ENCODE measurements at regions not wholly inside any gene's neighbourhood (a gene's known extent, or its start where the extent isn't known, plus 50 kb on each side); places are given as distances from the start of the nearest gene placed in this dataset.

DNA sequence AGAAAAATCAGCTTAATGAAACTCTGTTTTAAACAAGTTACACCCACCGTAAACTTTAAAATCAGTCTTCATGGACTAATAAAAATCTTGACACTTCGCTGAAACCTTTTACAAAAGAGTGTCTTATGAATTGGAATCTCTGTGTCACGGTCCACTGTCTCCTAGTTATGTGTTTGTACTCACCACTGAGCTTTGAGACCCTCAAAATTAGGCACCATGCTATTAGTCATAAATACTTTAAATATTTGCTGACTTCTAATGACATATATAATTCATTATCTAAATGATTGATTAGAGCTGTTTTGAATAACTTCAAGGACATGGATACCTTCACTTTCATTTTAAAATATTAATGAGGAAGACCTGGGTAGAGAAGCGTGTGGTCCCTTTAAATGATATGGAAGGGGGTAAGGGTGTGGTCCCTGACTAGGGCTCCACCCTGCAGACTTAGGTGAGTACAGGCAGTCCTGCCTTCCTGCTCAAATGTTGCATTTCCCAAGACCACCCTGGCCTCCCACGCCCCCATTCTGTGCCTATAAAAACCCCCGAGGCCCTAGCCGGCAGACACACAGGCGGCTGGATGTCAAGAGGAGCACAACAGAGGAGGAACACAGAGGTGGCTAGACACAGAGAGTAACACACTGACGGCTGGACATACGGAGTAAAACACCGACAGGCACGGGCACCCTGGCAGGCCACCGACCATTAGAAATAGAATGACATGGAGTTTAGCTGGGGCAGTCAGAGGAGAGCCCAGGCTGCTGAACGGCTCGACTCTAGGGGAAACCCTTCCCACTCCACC lies 179.0 kb upstream of the CDH9 start:
- Histone ChIP-seq H3K27me3 (ENCODE audit: control insufficient read depth in 1 of 2, insufficient read depth in 1 of 2, low read length in 2 of 2) (no peaks in the 10 kb centered on the region), H3K14ac (ENCODE audit: low read length in 2 of 2) (no peak overlapping the region), H2BK12ac (ENCODE audit: low read length in 2 of 2) (no peak overlapping the region), H2AFZ (ENCODE audit: low read depth, low read length) (no peak overlapping the region), H3K27ac (ENCODE audit: low read length, poor library complexity, severe bottlenecking) (peak overlapping the region; percentile 20), H3K18ac (ENCODE audit: low read depth in 1 of 2, low read length in 2 of 2) (no peak overlapping the region), H3K4me3 (ENCODE audit: insufficient read depth in 1 of 2, low read depth in 1 of 2, low read length in 2 of 2) (no peak overlapping the region), H3K36me3 (ENCODE audit: control insufficient read depth in 1 of 2, insufficient read depth in 2 of 2, low read depth in 1 of 2, low read length in 2 of 2) (no peaks in the 10 kb centered on the region), H3K9ac (ENCODE audit: low read length) (no peak overlapping the region), H3K4me2 (ENCODE audit: low read length, poor library complexity, severe bottlenecking) (no peak overlapping the region), H2BK5ac (ENCODE audit: low read depth, low read length, poor library complexity, severe bottlenecking) (peak overlapping the region; percentile 66), H3K4ac (ENCODE audit: low read depth in 1 of 2, low read length in 2 of 2) (no peak overlapping the region), H4K91ac (ENCODE audit: low read length) (no peak overlapping the region), H3K23ac (ENCODE audit: low read length in 2 of 2) (no peak overlapping the region), H3K4me1 (ENCODE audit: control insufficient read depth, insufficient read depth, low read depth, low read length) (peaks cover 4% of the 10 kb centered on the region), H2AK5ac (ENCODE audit: low read length, severe bottlenecking) (peak overlapping the region; percentile 86), H3K9me3 (ENCODE audit: control insufficient read depth, low read length) (no peaks in the 10 kb centered on the region), H2BK120ac (ENCODE audit: low read depth, low read length) (no peak overlapping the region), H2BK15ac (ENCODE audit: low read depth, poor library complexity, severe bottlenecking) (no peak overlapping the region), H4K8ac (ENCODE audit: low read length) (no peak overlapping the region), H3K79me1 (replicated peaks; ENCODE audit: low read length, poor library complexity, severe bottlenecking) (no peaks in the 10 kb centered on the region)
- DNase-seq: no peak
- 90% methylated on average over 14 of the region's 15 CpGs for WGBS

DNA sequence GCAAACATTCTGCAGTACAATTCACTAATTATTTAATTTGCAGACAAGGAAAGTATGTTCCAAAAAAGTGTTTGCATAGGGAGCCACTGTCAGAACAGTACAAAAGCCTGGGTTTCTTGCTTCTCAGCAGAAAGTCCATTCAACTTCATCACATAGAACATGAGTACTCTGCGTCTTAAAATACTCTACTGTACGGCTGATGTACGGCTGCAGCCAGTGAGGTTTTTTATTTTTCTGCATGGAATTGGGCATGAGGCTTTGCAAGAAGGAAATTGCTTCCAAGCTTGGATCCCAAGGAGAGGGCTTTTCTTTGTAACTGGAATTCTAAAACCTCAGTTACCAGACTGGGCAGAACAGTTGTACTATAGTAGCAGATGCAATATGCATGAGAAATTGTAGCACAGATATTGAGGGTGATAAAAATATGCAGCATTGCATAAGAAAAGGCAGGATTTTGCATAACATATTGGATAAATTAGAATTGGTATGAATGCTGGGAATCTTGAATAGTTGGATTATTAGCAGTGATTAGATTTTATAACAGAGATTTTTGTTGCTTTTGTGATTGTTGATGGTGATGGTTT lies 178.1 kb upstream of the CDH9 start:
- H3K4me1 ChIP-seq (ENCODE audit: control insufficient read depth, insufficient read depth, low read depth, low read length): peaks cover 4% of the 10 kb centered on the region
- no peak overlapping the region for H3K27ac ChIP-seq (ENCODE audit: low read length, poor library complexity, severe bottlenecking)
- no peaks in the 10 kb centered on the region for H3K79me1 ChIP-seq (replicated peaks; ENCODE audit: low read length, poor library complexity, severe bottlenecking)
- no peak overlapping the region for H2BK120ac ChIP-seq (ENCODE audit: low read depth, low read length)
- no peak overlapping the region for H2BK5ac ChIP-seq (ENCODE audit: low read depth, low read length, poor library complexity, severe bottlenecking)
- no peak overlapping the region for H3K4ac ChIP-seq (ENCODE audit: low read depth in 1 of 2, low read length in 2 of 2)
- no peak overlapping the region for H3K23ac ChIP-seq (ENCODE audit: low read length in 2 of 2)
- WGBS: 99% methylated on average over 3 of the region's 3 CpGs
- no peak overlapping the region for H4K91ac ChIP-seq (ENCODE audit: low read length)
- H3K36me3 ChIP-seq (ENCODE audit: control insufficient read depth in 1 of 2, insufficient read depth in 2 of 2, low read depth in 1 of 2, low read length in 2 of 2): no peaks in the 10 kb centered on the region
- H3K4me3 ChIP-seq (ENCODE audit: insufficient read depth in 1 of 2, low read depth in 1 of 2, low read length in 2 of 2): no peak overlapping the region
- H3K9me3 ChIP-seq (ENCODE audit: control insufficient read depth, low read length): no peaks in the 10 kb centered on the region
- H3K14ac ChIP-seq (ENCODE audit: low read length in 2 of 2): no peak overlapping the region
- H4K8ac ChIP-seq (ENCODE audit: low read length): no peak overlapping the region
- H3K4me2 ChIP-seq (ENCODE audit: low read length, poor library complexity, severe bottlenecking): no peak overlapping the region
- no peak overlapping the region for H3K18ac ChIP-seq (ENCODE audit: low read depth in 1 of 2, low read length in 2 of 2)
- no peak overlapping the region for H2BK15ac ChIP-seq (ENCODE audit: low read depth, poor library complexity, severe bottlenecking)
- H3K9ac ChIP-seq (ENCODE audit: low read length): no peak overlapping the region
- no peak overlapping the region for H2AK5ac ChIP-seq (ENCODE audit: low read length, severe bottlenecking)
- no peak for DNase-seq
- H2BK12ac ChIP-seq (ENCODE audit: low read length in 2 of 2): no peak overlapping the region
- H2AFZ ChIP-seq (ENCODE audit: low read depth, low read length): no peak overlapping the region
- H3K27me3 ChIP-seq (ENCODE audit: control insufficient read depth in 1 of 2, insufficient read depth in 1 of 2, low read length in 2 of 2): no peaks in the 10 kb centered on the region

DNA sequence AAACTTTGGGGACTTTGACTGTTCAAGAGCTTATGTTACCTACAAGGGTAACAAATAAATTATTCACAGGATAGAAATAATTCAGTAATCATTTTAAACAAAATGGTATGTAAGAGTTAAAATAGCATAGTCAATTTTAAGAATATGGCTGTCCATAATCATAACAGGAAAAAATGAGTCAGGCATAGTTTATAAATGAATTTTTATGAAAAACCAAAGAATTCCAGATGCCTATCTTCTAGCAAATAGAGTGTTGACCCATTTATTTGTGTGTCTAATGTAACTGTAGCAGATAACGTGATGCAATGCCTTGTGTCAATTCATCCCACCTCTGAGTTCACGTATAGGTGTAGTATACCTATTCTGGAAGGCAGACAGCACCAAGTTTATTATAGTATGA lies 169.7 kb upstream of the CDH9 start:
- Histone ChIP-seq H2BK12ac (ENCODE audit: low read length in 2 of 2) (no peak overlapping the region), H3K36me3 (ENCODE audit: control insufficient read depth in 1 of 2, insufficient read depth in 2 of 2, low read depth in 1 of 2, low read length in 2 of 2) (no peaks in the 10 kb centered on the region), H3K4me1 (ENCODE audit: control insufficient read depth, insufficient read depth, low read depth, low read length) (no peaks in the 10 kb centered on the region), H4K8ac (ENCODE audit: low read length) (no peak overlapping the region), H3K4me2 (ENCODE audit: low read length, poor library complexity, severe bottlenecking) (no peak overlapping the region), H2BK120ac (ENCODE audit: low read depth, low read length) (no peak overlapping the region), H3K14ac (ENCODE audit: low read length in 2 of 2) (no peak overlapping the region), H2BK15ac (ENCODE audit: low read depth, poor library complexity, severe bottlenecking) (no peak overlapping the region), H3K4me3 (ENCODE audit: insufficient read depth in 1 of 2, low read depth in 1 of 2, low read length in 2 of 2) (no peak overlapping the region), H3K27me3 (ENCODE audit: control insufficient read depth in 1 of 2, insufficient read depth in 1 of 2, low read length in 2 of 2) (no peaks in the 10 kb centered on the region), H2AK5ac (ENCODE audit: low read length, severe bottlenecking) (no peak overlapping the region), H3K79me1 (replicated peaks; ENCODE audit: low read length, poor library complexity, severe bottlenecking) (no peaks in the 10 kb centered on the region), H2BK5ac (ENCODE audit: low read depth, low read length, poor library complexity, severe bottlenecking) (no peak overlapping the region), H2AFZ (ENCODE audit: low read depth, low read length) (no peak overlapping the region), H3K9me3 (ENCODE audit: control insufficient read depth, low read length) (peaks cover 17% of the 10 kb centered on the region), H3K23ac (ENCODE audit: low read length in 2 of 2) (no peak overlapping the region), H3K9ac (ENCODE audit: low read length) (no peak overlapping the region), H4K91ac (ENCODE audit: low read length) (no peak overlapping the region), H3K18ac (ENCODE audit: low read depth in 1 of 2, low read length in 2 of 2) (no peak overlapping the region), H3K4ac (ENCODE audit: low read depth in 1 of 2, low read length in 2 of 2) (no peak overlapping the region), H3K27ac (ENCODE audit: low read length, poor library complexity, severe bottlenecking) (no peak overlapping the region)
- 92% methylated on average over 2 of the region's 2 CpGs for WGBS
- no peak for DNase-seq

DNA sequence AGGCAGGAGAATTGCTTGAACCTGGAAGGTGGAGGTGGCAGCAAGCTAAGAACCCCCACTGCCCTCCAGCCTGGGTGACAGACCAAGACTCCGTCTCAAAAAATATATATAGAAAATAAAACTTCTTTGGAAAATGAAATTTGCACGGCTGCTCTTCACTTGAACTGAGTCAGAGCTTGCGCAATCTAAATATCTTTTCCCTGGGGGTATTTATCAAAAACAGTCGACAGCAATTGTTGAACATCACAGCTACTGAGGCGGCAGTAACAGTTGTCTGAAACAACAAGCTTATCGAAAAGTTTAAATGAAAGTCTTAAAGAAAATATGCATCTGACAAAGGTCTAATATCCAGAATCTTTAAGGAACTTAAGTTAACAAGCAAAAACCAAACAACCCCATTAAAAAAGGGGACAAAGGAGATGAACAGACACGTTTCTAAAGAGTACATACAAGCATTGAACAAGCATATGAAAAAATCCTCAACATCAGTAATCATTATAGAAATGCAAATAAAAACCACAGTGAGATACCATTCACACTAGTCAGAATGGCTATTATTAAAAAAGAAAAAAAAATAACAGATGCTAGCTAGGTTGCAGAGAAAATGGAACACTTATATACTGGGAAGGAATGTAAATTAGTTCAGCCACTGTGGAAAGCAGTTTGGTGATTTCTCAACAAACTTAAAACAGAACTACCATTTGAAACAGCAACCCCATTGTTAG lies 153.6 kb upstream of the CDH9 start:
- no peak overlapping the region for H3K9ac ChIP-seq (ENCODE audit: low read length)
- no peak overlapping the region for H2AK5ac ChIP-seq (ENCODE audit: low read length, severe bottlenecking)
- no peak overlapping the region for H4K8ac ChIP-seq (ENCODE audit: low read length)
- no peak overlapping the region for H3K23ac ChIP-seq (ENCODE audit: low read length in 2 of 2)
- H3K18ac ChIP-seq (ENCODE audit: low read depth in 1 of 2, low read length in 2 of 2): no peak overlapping the region
- H3K9me3 ChIP-seq (ENCODE audit: control insufficient read depth, low read length): no peaks in the 10 kb centered on the region
- no peaks in the 10 kb centered on the region for H3K27me3 ChIP-seq (ENCODE audit: control insufficient read depth in 1 of 2, insufficient read depth in 1 of 2, low read length in 2 of 2)
- H3K4me2 ChIP-seq (ENCODE audit: low read length, poor library complexity, severe bottlenecking): no peak overlapping the region
- no peak overlapping the region for H3K27ac ChIP-seq (ENCODE audit: low read length, poor library complexity, severe bottlenecking)
- no peak overlapping the region for H2AFZ ChIP-seq (ENCODE audit: low read depth, low read length)
- H2BK120ac ChIP-seq (ENCODE audit: low read depth, low read length): no peak overlapping the region
- no peak overlapping the region for H2BK12ac ChIP-seq (ENCODE audit: low read length in 2 of 2)
- no peak overlapping the region for H4K91ac ChIP-seq (ENCODE audit: low read length)
- DNase-seq: peak; percentile 47
- WGBS: 74% methylated on average over 3 of the region's 7 CpGs
- H2BK5ac ChIP-seq (ENCODE audit: low read depth, low read length, poor library complexity, severe bottlenecking): no peak overlapping the region
- no peaks in the 10 kb centered on the region for H3K4me1 ChIP-seq (ENCODE audit: control insufficient read depth, insufficient read depth, low read depth, low read length)
- no peak overlapping the region for H3K14ac ChIP-seq (ENCODE audit: low read length in 2 of 2)
- H3K79me1 ChIP-seq (replicated peaks; ENCODE audit: low read length, poor library complexity, severe bottlenecking): no peaks in the 10 kb centered on the region
- no peak overlapping the region for H3K4ac ChIP-seq (ENCODE audit: low read depth in 1 of 2, low read length in 2 of 2)
- H3K4me3 ChIP-seq (ENCODE audit: insufficient read depth in 1 of 2, low read depth in 1 of 2, low read length in 2 of 2): no peak overlapping the region
- H2BK15ac ChIP-seq (ENCODE audit: low read depth, poor library complexity, severe bottlenecking): no peak overlapping the region
- no peaks in the 10 kb centered on the region for H3K36me3 ChIP-seq (ENCODE audit: control insufficient read depth in 1 of 2, insufficient read depth in 2 of 2, low read depth in 1 of 2, low read length in 2 of 2)
